PC-3 (cell line): ENCODE measurements at regions not wholly inside any gene's neighbourhood (a gene's known extent, or its start where the extent isn't known, plus 50 kb on each side); places are given as distances from the start of the nearest gene placed in this dataset.
"Not testable (repeated sequence)": the region's sequence is repeated elsewhere in the genome, so short reads cannot be mapped to it uniquely, and the experiment has no call there.

Source experiments
- ATAC-seq: fragments of 200-7000 bp; cut with Tn5 transposase; 2 replicates; pipeline ENCODE4 v1.9.1; 2020; ENCODE audit warnings: mild to moderate bottlenecking, moderate library complexity
- BruUV-seq: library from RNA; stranded (reverse); fragments of 400-500 nt; replicated peaks from 2 replicates; lab custom pipeline; 2021; lab: Mats Ljungman, UMichigan
- CTCF ChIA-PET: fragments of 300-600 bp; sonication (Branson Sonifier 250); formaldehyde crosslinking; loops from one replicate; lab custom pipeline; 2022; ENCODE audit warnings: antibody characterized with exemption; lab: Charles Lee
- POLR2A ChIA-PET: fragments of 300-600 bp; sonication (Branson Sonifier 250); formaldehyde crosslinking; loops from one replicate; lab custom pipeline; 2022; ENCODE audit warnings: antibody characterized with exemption; ENCODE audit not compliant: unreplicated experiment; lab: Charles Lee
- DNase-seq: peaks from one replicate; pipeline ENCODE4 v3.0.0-alpha.2; 2015
- H2AFZ ChIP-seq: fragments of 300-600 bp; sonication (generic); 2 replicates; pipeline ENCODE4 v1.6.0; 2016; ENCODE audit warnings: antibody characterized with exemption, low read length
- H3F3A ChIP-seq: fragments of 300-600 bp; sonication (generic); one replicate; pipeline ENCODE4 v1.6.0; 2017; ENCODE audit warnings: antibody characterized with exemption, low read length, control low read depth, mild to moderate bottlenecking; ENCODE audit not compliant: unreplicated experiment
- H3K27ac ChIP-seq: fragments of 300-600 bp; sonication (generic); 2 replicates; pipeline ENCODE4 v1.5.1; 2016; ENCODE audit warnings: mild to moderate bottlenecking, low read length
- H3K27me3 ChIP-seq: fragments of 300-600 bp; sonication (generic); 2 replicates; pipeline ENCODE4 v1.6.1; 2016; ENCODE audit warnings: low read length, mixed read lengths
- H3K36me3 ChIP-seq: fragments of 300-600 bp; sonication (generic); 2 replicates; pipeline ENCODE4 v1.6.1; 2016; ENCODE audit warnings: low read depth, mixed run types, low read length, mixed read lengths
- H3K4me1 ChIP-seq: fragments of 300-600 bp; sonication (generic); 2 replicates; pipeline ENCODE4 v1.5.1; 2016; ENCODE audit warnings: low read length; ENCODE audit not compliant: insufficient read depth
- H3K4me2 ChIP-seq: fragments of 300-600 bp; sonication (generic); 2 replicates; pipeline ENCODE4 v1.6.0; 2016; ENCODE audit warnings: low read length
- H3K4me3 ChIP-seq: fragments of 300-600 bp; sonication (generic); 2 replicates; pipeline ENCODE4 v1.5.1; 2016; ENCODE audit warnings: mild to moderate bottlenecking, low read length, mixed read lengths
- H3K79me2 ChIP-seq: fragments of 300-600 bp; sonication (generic); 2 replicates; pipeline ENCODE4 v1.6.1; 2017; ENCODE audit warnings: low read length, mixed read lengths
- H3K9ac ChIP-seq: fragments of 300-600 bp; sonication (generic); 2 replicates; pipeline ENCODE4 v1.6.0; 2016; ENCODE audit warnings: mild to moderate bottlenecking, low read length
- H3K9me2 ChIP-seq: fragments of 300-600 bp; sonication (generic); replicated peaks from 2 replicates; pipeline ENCODE4 v1.6.1; 2016; ENCODE audit warnings: mixed run types, low read length, mixed read lengths
- H3K9me3 ChIP-seq: fragments of 300-600 bp; sonication (generic); 2 replicates; pipeline ENCODE4 v1.6.1; 2016; ENCODE audit warnings: low read length, mixed read lengths
- H4K20me1 ChIP-seq: fragments of 300-600 bp; sonication (generic); 2 replicates; pipeline ENCODE4 v1.6.1; 2016; ENCODE audit warnings: low read length, mixed read lengths
- CTCF ChIP-seq: fragments of 300-600 bp; sonication (generic); conservative IDR thresholded peaks from 2 replicates; pipeline ENCODE4 v1.5.1; 2017; ENCODE audit warnings: antibody characterized with exemption, low read depth, mild to moderate bottlenecking, low read length
- EZH2 ChIP-seq: fragments of 300-600 bp; sonication (generic); IDR thresholded peaks from one replicate; pipeline ENCODE4 v1.6.1; 2017; ENCODE audit warnings: antibody characterized with exemption, mild to moderate bottlenecking, low read length; ENCODE audit not compliant: unreplicated experiment
- EZH2phosphoT487 ChIP-seq: fragments of 300-600 bp; sonication (generic); IDR thresholded peaks from 2 replicates; pipeline ENCODE4 v1.6.1; 2018; ENCODE audit warnings: mild to moderate bottlenecking, antibody characterized with exemption, low read length, borderline replicate concordance
- intact Hi-C: fragments of 100-400 bp; cut with micrococcal nuclease; formaldehyde crosslinking; loops from 2 replicates; pipeline ENCODE4 v1.9.0; 2023

GRCh38 chr21:14013056-14013603 lies 197.6 kb downstream of the LIPI start:
- no TSS peak for BruUV-seq
- POLR2A ChIA-PET: no interaction called here
- Histone ChIP-seq H3K9ac (no peak overlapping the region), H4K20me1 (no peaks in the 10 kb centered on the region), H3K79me2 (no peaks in the 10 kb centered on the region), H3K4me1 (no peaks in the 10 kb centered on the region), H3K27ac (no peak overlapping the region), H3K4me2 (no peak overlapping the region), H2AFZ (no peak overlapping the region), H3K27me3 (no peaks in the 10 kb centered on the region), H3K9me2 (no peaks in the 10 kb centered on the region), H3K9me3 (no peaks in the 10 kb centered on the region), H3K4me3 (no peak overlapping the region), H3K36me3 (no peaks in the 10 kb centered on the region), H3F3A (no peaks in the 10 kb centered on the region)
- ATAC-seq: no peak
- TF ChIP-seq EZH2 (no peak), CTCF (no peak), EZH2phosphoT487 (no peak)
- no peak for DNase-seq
- CTCF ChIA-PET: no interaction called here
- intact Hi-C loops: no loop called here

- POLR2A ChIA-PET: no interaction called here
Measured at GRCh38 chr21:14012409-14012808, 198.3 kb downstream of the LIPI start.

GRCh38 chr21:14011751-14012150 lies 199.0 kb downstream of the LIPI start:
- POLR2A ChIA-PET, H3K4me2 ChIP-seq, ATAC-seq: not testable (repeated sequence)

More at GRCh38 chr21:14012409-14012808, 198.3 kb downstream of the LIPI start:
- no peaks in the 10 kb centered on the region for H3K27me3 ChIP-seq
- no peaks in the 10 kb centered on the region for H3K9me2 ChIP-seq
- BruUV-seq: no TSS peak
- no peak overlapping the region for H3K4me2 ChIP-seq
- no peak for ATAC-seq
- H2AFZ ChIP-seq: no peak overlapping the region
- no peaks in the 10 kb centered on the region for H3K79me2 ChIP-seq
- H3K9ac ChIP-seq: no peak overlapping the region
- no peaks in the 10 kb centered on the region for H3K36me3 ChIP-seq
- H3K4me1 ChIP-seq: no peaks in the 10 kb centered on the region
- CTCF ChIA-PET: no interaction called here
- no peak overlapping the region for H3K27ac ChIP-seq
- TF ChIP-seq EZH2phosphoT487: no peak
- no peak for TF ChIP-seq CTCF
- no peak for TF ChIP-seq EZH2
- no peaks in the 10 kb centered on the region for H4K20me1 ChIP-seq
- no peaks in the 10 kb centered on the region for H3F3A ChIP-seq
- H3K9me3 ChIP-seq: no peaks in the 10 kb centered on the region
- no peak for DNase-seq
- intact Hi-C loops: no loop called here
- H3K4me3 ChIP-seq: no peak overlapping the region

GRCh38 chr21:14011149-14011548 lies 199.6 kb downstream of the LIPI start:
- POLR2A ChIA-PET, ATAC-seq, H3K4me2 ChIP-seq, H3K79me2 ChIP-seq, H3K4me3 ChIP-seq, H3F3A ChIP-seq, H3K9me2 ChIP-seq, intact Hi-C loops, H3K4me1 ChIP-seq, H3K27me3 ChIP-seq, CTCF ChIA-PET, H3K9me3 ChIP-seq, H3K27ac ChIP-seq, DNase-seq, H3K36me3 ChIP-seq, H2AFZ ChIP-seq, H3K9ac ChIP-seq, H4K20me1 ChIP-seq, BruUV-seq: not testable (repeated sequence)

More at GRCh38 chr21:14011751-14012150, 199.0 kb downstream of the LIPI start:
- H3K27ac ChIP-seq, H3K4me3 ChIP-seq, BruUV-seq, H3K36me3 ChIP-seq, DNase-seq, H3K27me3 ChIP-seq, H3K79me2 ChIP-seq, H3F3A ChIP-seq, H3K9me2 ChIP-seq, CTCF ChIA-PET, H3K9me3 ChIP-seq, H3K4me1 ChIP-seq, H4K20me1 ChIP-seq, H2AFZ ChIP-seq, intact Hi-C loops, H3K9ac ChIP-seq: not testable (repeated sequence)
